K562 (cell line): ENCODE measurements at regions not wholly inside any gene's neighbourhood (a gene's known extent, or its start where the extent isn't known, plus 50 kb on each side); places are given as distances from the start of the nearest gene placed in this dataset.

ENCODE experiments used
- AFF4 ChIP-seq: sonication (generic); formaldehyde crosslinking; IDR thresholded peaks from 2 replicates; pipeline ENCODE4 v1.8.0; 2023; ENCODE audit warnings: mild to moderate bottlenecking, missing genetic modification reagents
- KLF16 ChIP-seq: IDR thresholded peaks from 2 replicates; pipeline ENCODE4 v1.6.1; 2016; ENCODE audit warnings: antibody characterized with exemption
- RCOR1 ChIP-seq, 2 experiments: IDR thresholded peaks; 2 replicates each; pipeline ENCODE4 v1.6.1; 2012; ENCODE audit warnings: low read depth in 2 of 2, low read length in 2 of 2, borderline replicate concordance in 1 of 2, improper control_type of control experiment in 1 of 2
- SPI1 ChIP-seq: IDR thresholded peaks from 2 replicates; pipeline ENCODE4 v1.6.1; 2011; ENCODE audit warnings: low read depth, low read length, control low read depth, borderline replicate concordance
- TF ChIP-seq, protein P1 (sequence below), 2 experiments: fragments of 450-650 bp in 1 of 2; sonication (generic) in 1 of 2; formaldehyde crosslinking in 1 of 2; IDR thresholded peaks in 1 of 2; conservative IDR thresholded peaks in 1 of 2; 2 replicates each; pipeline versions ENCODE4 v1.6.1 to v1.8.1; 2016 to 2023; ENCODE audit warnings: mild to moderate bottlenecking in 2 of 2, moderate library complexity in 2 of 2, inconsistent platforms in 1 of 2, missing genetic modification reagents in 1 of 2

DNA sequence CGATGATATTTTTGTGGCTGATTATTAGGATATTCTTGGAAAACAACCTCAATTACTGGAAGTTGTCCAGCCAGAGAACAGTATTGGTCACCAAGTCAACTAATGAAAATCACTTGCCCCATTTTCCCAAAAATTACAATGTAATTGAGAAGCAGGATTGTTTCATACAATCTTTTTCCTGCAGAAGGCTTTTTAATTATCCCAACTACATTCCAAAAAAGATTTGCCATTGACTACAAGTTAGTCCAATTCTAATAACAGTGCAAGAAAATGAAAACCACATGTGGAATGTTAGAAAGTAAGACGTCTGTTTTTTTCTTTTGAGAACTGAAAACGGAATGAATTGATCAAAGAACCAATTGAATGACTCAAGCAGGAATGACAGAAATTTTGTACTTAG lies 1195.8 kb downstream of the SORCS1 start:
- TF ChIP-seq SPI1, result no peak
- TF ChIP-seq AFF4 (CRISPR knock-in tag), result no peak
- TF ChIP-seq KLF16, result no peak
- TF ChIP-seq RCOR1 (IDR thresholded peaks at IDR 0.05; ENCODE audit: borderline replicate concordance in 1 of 2, low read depth in 2 of 2, low read length in 2 of 2), result no peak
- TF ChIP-seq, protein P1, sequence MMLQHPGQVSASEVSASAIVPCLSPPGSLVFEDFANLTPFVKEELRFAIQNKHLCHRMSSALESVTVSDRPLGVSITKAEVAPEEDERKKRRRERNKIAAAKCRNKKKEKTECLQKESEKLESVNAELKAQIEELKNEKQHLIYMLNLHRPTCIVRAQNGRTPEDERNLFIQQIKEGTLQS (IDR thresholded peaks at IDR 0.05), result no peak
- TF ChIP-seq, protein P1 (CRISPR knock-in tag; conservative IDR thresholded peaks at IDR 0.05), result no peak
